CD4-positive, alpha-beta T cell treated with Interleukin-6 at 100 ng/mL for 8 hours (primary cell): ENCODE measurements at regions not wholly inside any gene's neighbourhood (a gene's known extent, or its start where the extent isn't known, plus 50 kb on each side); places are given as distances from the start of the nearest gene placed in this dataset.
"Not testable (repeated sequence)": the region's sequence is repeated elsewhere in the genome, so short reads cannot be mapped to it uniquely, and the experiment has no call there.

ENCODE experiments used
- DNase-seq: peaks from one replicate; pipeline ENCODE4 v3.0.0-alpha.2; 2020; ENCODE audit warnings: mixed read lengths, low spot score

- DNase-seq, result no peak
These were observed 265.4 kb downstream of the CGGBP1 start for GRCh38 chr3:87793337-87793877.

GRCh38 chr3:87792534-87793336, 266.1 kb downstream of the CGGBP1 start, which contains the start of gene HTR1F:
Gene HTR1F, plus strand, starts transcription at chr3:87792706.
- DNase-seq, result no peak

- no peak for DNase-seq
These were observed 266.6 kb downstream of the CGGBP1 start for GRCh38 chr3:87792198-87792533.

- no peak for DNase-seq
These were observed 267.4 kb downstream of the CGGBP1 start for GRCh38 chr3:87791248-87792027.

- DNase-seq, result not testable (repeated sequence)
These were observed 269.8 kb downstream of the CGGBP1 start for GRCh38 chr3:87789049-87789448.

- no peak for DNase-seq
These were observed 270.3 kb downstream of the CGGBP1 start for GRCh38 chr3:87788516-87788915.

GRCh38 chr3:87780811-87781210, 278.0 kb downstream of the CGGBP1 start:
- DNase-seq, result no peak

GRCh38 chr3:87778876-87779275, 279.9 kb downstream of the CGGBP1 start:
- no peak for DNase-seq

- DNase-seq, result peak; percentile 29
These were observed 287.2 kb downstream of the CGGBP1 start for GRCh38 chr3:87771337-87772192.

- no peak for DNase-seq
These were observed 292.1 kb downstream of the CGGBP1 start for GRCh38 chr3:87766721-87767120.

GRCh38 chr3:87765256-87765655, 293.5 kb downstream of the CGGBP1 start:
- DNase-seq, result no peak

GRCh38 chr3:87761795-87762194, 297.0 kb downstream of the CGGBP1 start:
- DNase-seq, result no peak

- no peak for DNase-seq
These were observed 297.5 kb downstream of the CGGBP1 start for GRCh38 chr3:87761341-87761740.

- no peak for DNase-seq
These were observed 302.2 kb downstream of the CGGBP1 start for GRCh38 chr3:87756616-87757015.

- DNase-seq, result no peak
These were observed 303.0 kb downstream of the CGGBP1 start for GRCh38 chr3:87755852-87756251.

GRCh38 chr3:87742250-87742649, 316.6 kb downstream of the CGGBP1 start:
- DNase-seq, result no peak

GRCh38 chr3:87740894-87741293, 317.9 kb downstream of the CGGBP1 start:
- DNase-seq, result not testable (repeated sequence)

GRCh38 chr3:87737817-87738216, 321.0 kb downstream of the CGGBP1 start:
- DNase-seq, result not testable (repeated sequence)

- DNase-seq, result no peak
These were observed 325.0 kb downstream of the CGGBP1 start for GRCh38 chr3:87733671-87734367.

GRCh38 chr3:87732294-87732693, 326.5 kb downstream of the CGGBP1 start:
- no peak for DNase-seq

GRCh38 chr3:87727783-87728182, 331.0 kb downstream of the CGGBP1 start:
- no peak for DNase-seq
